ENCODE measurements at regions not wholly inside any gene's neighbourhood (a gene's known extent, or its start where the extent isn't known, plus 50 kb on each side); places are given as distances from the start of the nearest gene placed in this dataset.

GRCh38 chr6:48916607-48917006 is 546.4 kb downstream of the MMUT start:
- Histone ChIP-seq H3K27me3 (ENCODE audit: control insufficient read depth, insufficient read depth, low read length) (no peaks in the 10 kb centered on the region), H3K36me3 (ENCODE audit: control insufficient read depth, insufficient read depth, low read length) (no peaks in the 10 kb centered on the region), H3K9me3 (ENCODE audit: control insufficient read depth, insufficient read depth, low read length) (no peaks in the 10 kb centered on the region), H3K27ac (ENCODE audit: low read depth, low read length) (no peak overlapping the region), H3K4me1 (ENCODE audit: control insufficient read depth, insufficient read depth, low read length) (no peaks in the 10 kb centered on the region), H3K4me3 (ENCODE audit: low read depth, low read length) (no peak overlapping the region)
- no peak for DNase-seq (ENCODE audit: low read depth in 4 of 6, low spot score in 6 of 6)

DNA sequence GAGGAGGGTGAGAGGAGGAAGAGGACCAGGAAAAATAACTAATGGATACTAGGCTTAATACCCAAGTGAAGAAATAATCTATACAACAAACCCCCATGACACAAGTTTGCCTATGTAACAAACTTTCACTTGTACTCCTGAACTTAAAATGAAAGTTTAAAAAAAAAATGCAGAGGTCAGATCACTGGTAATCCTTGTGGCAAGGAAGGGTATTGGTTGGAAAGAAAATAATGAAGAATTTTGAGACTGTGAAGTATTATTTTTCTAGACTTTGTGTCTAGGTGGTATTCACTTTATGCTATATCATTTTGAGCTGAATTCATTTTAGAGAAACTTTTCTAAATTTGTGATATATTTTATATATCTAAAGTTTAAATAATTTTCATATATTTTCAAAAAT is 547.5 kb downstream of the MMUT start:
- Histone ChIP-seq H3K36me3 (ENCODE audit: control insufficient read depth, insufficient read depth, low read length) (no peaks in the 10 kb centered on the region), H3K9me3 (ENCODE audit: control insufficient read depth, insufficient read depth, low read length) (no peaks in the 10 kb centered on the region), H3K4me1 (ENCODE audit: control insufficient read depth, insufficient read depth, low read length) (no peaks in the 10 kb centered on the region), H3K4me3 (ENCODE audit: low read depth, low read length) (no peak overlapping the region), H3K27me3 (ENCODE audit: control insufficient read depth, insufficient read depth, low read length) (no peaks in the 10 kb centered on the region), H3K27ac (ENCODE audit: low read depth, low read length) (no peak overlapping the region)
- no peak for DNase-seq (ENCODE audit: low read depth in 4 of 6, low spot score in 6 of 6)

- Histone ChIP-seq H3K36me3 (ENCODE audit: control insufficient read depth, insufficient read depth, low read length) (no peaks in the 10 kb centered on the region), H3K27me3 (ENCODE audit: control insufficient read depth, insufficient read depth, low read length) (no peaks in the 10 kb centered on the region), H3K9me3 (ENCODE audit: control insufficient read depth, insufficient read depth, low read length) (no peaks in the 10 kb centered on the region), H3K27ac (ENCODE audit: low read depth, low read length) (no peak overlapping the region), H3K4me3 (ENCODE audit: low read depth, low read length) (no peak overlapping the region), H3K4me1 (ENCODE audit: control insufficient read depth, insufficient read depth, low read length) (no peaks in the 10 kb centered on the region)
- no CpG with 5 or more reads among the region's 2 CpGs for WGBS (ENCODE audit: insufficient coverage)
- DNase-seq (ENCODE audit: low read depth in 4 of 6, low spot score in 6 of 6), result no peak
These were observed 550.5 kb downstream of the MMUT start for GRCh38 chr6:48912503-48912902.

- Histone ChIP-seq H3K4me1 (ENCODE audit: control insufficient read depth, insufficient read depth, low read length) (no peaks in the 10 kb centered on the region), H3K27me3 (ENCODE audit: control insufficient read depth, insufficient read depth, low read length) (no peaks in the 10 kb centered on the region), H3K4me3 (ENCODE audit: low read depth, low read length) (no peak overlapping the region), H3K36me3 (ENCODE audit: control insufficient read depth, insufficient read depth, low read length) (no peaks in the 10 kb centered on the region), H3K27ac (ENCODE audit: low read depth, low read length) (no peak overlapping the region), H3K9me3 (ENCODE audit: control insufficient read depth, insufficient read depth, low read length) (no peaks in the 10 kb centered on the region)
- no peak for DNase-seq (ENCODE audit: low read depth in 4 of 6, low spot score in 6 of 6)
These were observed 558.2 kb downstream of the MMUT start for GRCh38 chr6:48904809-48905208.

DNA sequence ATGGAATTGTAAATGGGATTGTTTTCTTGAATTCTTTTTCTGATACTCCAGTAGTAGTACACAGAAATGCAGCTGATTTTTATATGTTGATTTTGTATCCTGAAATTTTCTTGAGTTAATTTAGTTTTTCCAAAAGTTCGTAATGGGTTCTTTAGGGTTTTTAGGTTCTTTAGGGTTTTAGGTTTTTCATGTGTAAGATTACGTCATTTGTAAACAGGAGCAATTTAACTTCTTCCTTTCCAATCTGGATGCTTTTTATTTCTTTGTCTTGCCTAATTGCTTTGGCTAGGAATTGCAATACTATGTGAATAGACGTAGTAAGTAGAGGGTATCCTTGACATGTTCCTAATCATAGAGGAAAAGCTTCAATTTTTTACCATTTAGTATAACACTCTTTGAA is 568.6 kb downstream of the MMUT start:
- no peaks in the 10 kb centered on the region for H3K36me3 ChIP-seq (ENCODE audit: control insufficient read depth, insufficient read depth, low read length)
- no peak overlapping the region for H3K27ac ChIP-seq (ENCODE audit: low read depth, low read length)
- H3K9me3 ChIP-seq (ENCODE audit: control insufficient read depth, insufficient read depth, low read length), result no peaks in the 10 kb centered on the region
- DNase-seq (ENCODE audit: low read depth in 4 of 6, low spot score in 6 of 6), result no peak
- H3K4me3 ChIP-seq (ENCODE audit: low read depth, low read length), result no peak overlapping the region
- no CpG with 5 or more reads among the region's 3 CpGs for WGBS (ENCODE audit: insufficient coverage)
- no peaks in the 10 kb centered on the region for H3K4me1 ChIP-seq (ENCODE audit: control insufficient read depth, insufficient read depth, low read length)
- no peaks in the 10 kb centered on the region for H3K27me3 ChIP-seq (ENCODE audit: control insufficient read depth, insufficient read depth, low read length)

DNA sequence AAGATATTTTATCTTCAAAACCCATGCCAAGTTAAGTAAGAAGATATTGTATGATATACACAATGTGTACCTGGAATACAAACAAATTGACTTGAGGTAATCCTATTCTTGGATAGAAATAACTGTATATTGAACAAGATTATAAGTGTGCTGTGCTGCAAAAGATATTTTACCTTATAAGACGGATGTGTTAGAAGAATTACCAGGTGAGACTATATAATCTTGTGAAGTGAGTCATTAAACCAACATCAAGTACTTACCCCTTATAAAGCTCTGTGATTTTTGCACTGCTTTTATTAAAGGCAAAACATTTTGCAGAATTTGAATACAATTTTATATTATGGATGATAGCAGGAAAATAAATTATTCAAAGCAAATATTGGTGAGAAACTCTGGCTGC is 570.0 kb downstream of the MMUT start:
- H3K9me3 ChIP-seq (ENCODE audit: control insufficient read depth, insufficient read depth, low read length), result no peaks in the 10 kb centered on the region
- no peaks in the 10 kb centered on the region for H3K27me3 ChIP-seq (ENCODE audit: control insufficient read depth, insufficient read depth, low read length)
- no peak for DNase-seq (ENCODE audit: low read depth in 4 of 6, low spot score in 6 of 6)
- H3K27ac ChIP-seq (ENCODE audit: low read depth, low read length), result no peak overlapping the region
- no peaks in the 10 kb centered on the region for H3K36me3 ChIP-seq (ENCODE audit: control insufficient read depth, insufficient read depth, low read length)
- no peak overlapping the region for H3K4me3 ChIP-seq (ENCODE audit: low read depth, low read length)
- no peaks in the 10 kb centered on the region for H3K4me1 ChIP-seq (ENCODE audit: control insufficient read depth, insufficient read depth, low read length)
- no CpG with 5 or more reads among the region's 1 CpG for WGBS (ENCODE audit: insufficient coverage)

- H3K9me3 ChIP-seq (ENCODE audit: control insufficient read depth, insufficient read depth, low read length), result no peaks in the 10 kb centered on the region
- WGBS (ENCODE audit: insufficient coverage), result no CpG with 5 or more reads among the region's 3 CpGs
- no peaks in the 10 kb centered on the region for H3K36me3 ChIP-seq (ENCODE audit: control insufficient read depth, insufficient read depth, low read length)
- DNase-seq (ENCODE audit: low read depth in 4 of 6, low spot score in 6 of 6), result no peak
- H3K4me1 ChIP-seq (ENCODE audit: control insufficient read depth, insufficient read depth, low read length), result no peaks in the 10 kb centered on the region
- H3K27me3 ChIP-seq (ENCODE audit: control insufficient read depth, insufficient read depth, low read length), result no peaks in the 10 kb centered on the region
- H3K27ac ChIP-seq (ENCODE audit: low read depth, low read length), result no peak overlapping the region
- no peak overlapping the region for H3K4me3 ChIP-seq (ENCODE audit: low read depth, low read length)
These were observed 571.7 kb downstream of the MMUT start for GRCh38 chr6:48891308-48891707.

- no peaks in the 10 kb centered on the region for H3K36me3 ChIP-seq (ENCODE audit: control insufficient read depth, insufficient read depth, low read length)
- H3K27ac ChIP-seq (ENCODE audit: low read depth, low read length), result no peak overlapping the region
- DNase-seq (ENCODE audit: low read depth in 4 of 6, low spot score in 6 of 6), result no peak
- no peak overlapping the region for H3K4me3 ChIP-seq (ENCODE audit: low read depth, low read length)
- no peaks in the 10 kb centered on the region for H3K27me3 ChIP-seq (ENCODE audit: control insufficient read depth, insufficient read depth, low read length)
- H3K9me3 ChIP-seq (ENCODE audit: control insufficient read depth, insufficient read depth, low read length), result no peaks in the 10 kb centered on the region
- no CpG with 5 or more reads among the region's 2 CpGs for WGBS (ENCODE audit: insufficient coverage)
- no peaks in the 10 kb centered on the region for H3K4me1 ChIP-seq (ENCODE audit: control insufficient read depth, insufficient read depth, low read length)
These were observed 573.6 kb downstream of the MMUT start for GRCh38 chr6:48889429-48889828.

- no peak for DNase-seq (ENCODE audit: low read depth in 4 of 6, low spot score in 6 of 6)
- H3K9me3 ChIP-seq (ENCODE audit: control insufficient read depth, insufficient read depth, low read length), result no peaks in the 10 kb centered on the region
- no peaks in the 10 kb centered on the region for H3K27me3 ChIP-seq (ENCODE audit: control insufficient read depth, insufficient read depth, low read length)
- no peaks in the 10 kb centered on the region for H3K36me3 ChIP-seq (ENCODE audit: control insufficient read depth, insufficient read depth, low read length)
- H3K4me1 ChIP-seq (ENCODE audit: control insufficient read depth, insufficient read depth, low read length), result no peaks in the 10 kb centered on the region
- no peak overlapping the region for H3K27ac ChIP-seq (ENCODE audit: low read depth, low read length)
- H3K4me3 ChIP-seq (ENCODE audit: low read depth, low read length), result no peak overlapping the region
These were observed 579.9 kb downstream of the MMUT start for GRCh38 chr6:48883116-48883515.

- H3K9me3 ChIP-seq (ENCODE audit: control insufficient read depth, insufficient read depth, low read length), result no peaks in the 10 kb centered on the region
- H3K4me3 ChIP-seq (ENCODE audit: low read depth, low read length), result no peak overlapping the region
- H3K36me3 ChIP-seq (ENCODE audit: control insufficient read depth, insufficient read depth, low read length), result no peaks in the 10 kb centered on the region
- H3K4me1 ChIP-seq (ENCODE audit: control insufficient read depth, insufficient read depth, low read length), result no peaks in the 10 kb centered on the region
- WGBS (ENCODE audit: insufficient coverage), result no CpG with 5 or more reads among the region's 1 CpG
- H3K27ac ChIP-seq (ENCODE audit: low read depth, low read length), result no peak overlapping the region
- H3K27me3 ChIP-seq (ENCODE audit: control insufficient read depth, insufficient read depth, low read length), result no peaks in the 10 kb centered on the region
- DNase-seq (ENCODE audit: low read depth in 4 of 6, low spot score in 6 of 6), result no peak
These were observed 581.5 kb downstream of the MMUT start for GRCh38 chr6:48881551-48881950.

DNA sequence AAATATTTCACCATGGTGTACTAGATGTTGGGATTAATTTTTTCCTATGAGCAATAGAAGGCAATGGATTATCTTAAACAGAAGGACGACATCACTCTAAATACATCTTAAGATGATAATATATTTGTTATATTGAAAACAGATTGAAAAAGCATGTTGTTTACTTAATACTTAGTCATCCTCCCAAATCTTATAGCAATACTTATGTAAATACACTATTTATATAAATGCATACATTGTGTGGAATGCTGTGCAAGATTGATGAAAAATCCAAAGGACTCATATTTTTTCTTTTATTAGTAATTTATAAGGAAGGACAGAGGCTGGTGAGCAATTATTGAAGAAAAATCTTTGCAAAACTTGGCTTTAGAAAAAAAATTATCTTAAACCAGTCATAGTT is 593.5 kb downstream of the MMUT start:
- DNase-seq (ENCODE audit: low read depth in 4 of 6, low spot score in 6 of 6), result no peak
- no peak overlapping the region for H3K27ac ChIP-seq (ENCODE audit: low read depth, low read length)
- no peaks in the 10 kb centered on the region for H3K27me3 ChIP-seq (ENCODE audit: control insufficient read depth, insufficient read depth, low read length)
- no peak overlapping the region for H3K4me3 ChIP-seq (ENCODE audit: low read depth, low read length)
- no CpG with 5 or more reads among the region's 1 CpG for WGBS (ENCODE audit: insufficient coverage)
- H3K4me1 ChIP-seq (ENCODE audit: control insufficient read depth, insufficient read depth, low read length), result no peaks in the 10 kb centered on the region
- H3K36me3 ChIP-seq (ENCODE audit: control insufficient read depth, insufficient read depth, low read length), result no peaks in the 10 kb centered on the region
- no peaks in the 10 kb centered on the region for H3K9me3 ChIP-seq (ENCODE audit: control insufficient read depth, insufficient read depth, low read length)
